Neural cell (in vitro differentiated cells): ENCODE measurements at regions not wholly inside any gene's neighbourhood (a gene's known extent, or its start where the extent isn't known, plus 50 kb on each side); places are given as distances from the start of the nearest gene placed in this dataset.

ENCODE experiments used
- H2AFZ ChIP-seq: fragments of 200-600, 300-800 bp; sonication (generic), shearing (Covaris generic); 2 replicates; pipeline ENCODE4 v1.6.0; 2014; ENCODE audit warnings: low read depth, mild to moderate bottlenecking, antibody characterized with exemption, low read length, moderate library complexity
- H3F3A ChIP-seq: fragments of 200-600 bp; shearing (Covaris generic); 2 replicates; pipeline ENCODE4 v1.6.1; 2016; ENCODE audit warnings: mild to moderate bottlenecking, moderate library complexity, mixed read lengths, antibody characterized with exemption, low read length; ENCODE audit not compliant: insufficient read depth, poor library complexity, severe bottlenecking
- H3K27ac ChIP-seq: fragments of 200-600, 300-800 bp; sonication (generic), shearing (Covaris generic); 2 replicates; pipeline ENCODE4 v1.5.1; 2014; ENCODE audit warnings: mild to moderate bottlenecking, low read length, moderate library complexity
- H3K27me3 ChIP-seq: fragments of 300-800, 200-600 bp; sonication (generic), shearing (Covaris generic); 2 replicates; pipeline ENCODE4 v1.6.0; 2014; ENCODE audit warnings: mild to moderate bottlenecking, low read depth, low read length, moderate library complexity; ENCODE audit not compliant: insufficient read depth
- H3K36me3 ChIP-seq: fragments of 300-800, 200-600 bp; sonication (generic), shearing (Covaris generic); 2 replicates; pipeline ENCODE4 v1.5.1; 2014; ENCODE audit warnings: mild to moderate bottlenecking, antibody characterized with exemption, low read length, moderate library complexity; ENCODE audit not compliant: insufficient read depth
- H3K4me2 ChIP-seq: fragments of 300-800, 200-600 bp; sonication (generic), shearing (Covaris generic); 2 replicates; pipeline ENCODE4 v1.6.0; 2014; ENCODE audit warnings: mild to moderate bottlenecking, low read length
- H3K4me3 ChIP-seq: fragments of 300-800, 200-600 bp; sonication (generic), shearing (Covaris generic); 2 replicates; pipeline ENCODE4 v1.5.1; 2014; ENCODE audit warnings: mild to moderate bottlenecking, low read length, moderate library complexity
- H3K79me2 ChIP-seq: fragments of 200-600 bp; shearing (Covaris generic); replicated peaks from 2 replicates; pipeline ENCODE4 v1.6.0; 2014; ENCODE audit warnings: mild to moderate bottlenecking, low read length, moderate library complexity; ENCODE audit not compliant: insufficient read depth
- H3K9ac ChIP-seq: fragments of 300-800, 200-600 bp; sonication (generic), shearing (Covaris generic); 2 replicates; pipeline ENCODE4 v1.6.1; 2016; ENCODE audit warnings: mild to moderate bottlenecking, low read length, mixed read lengths
- H3K9me2 ChIP-seq: fragments of 200-600 bp; shearing (Covaris generic); 2 replicates; pipeline ENCODE4 v1.6.1; 2016; ENCODE audit warnings: mild to moderate bottlenecking, low read length, mixed read lengths; ENCODE audit not compliant: insufficient read depth
- H3K9me3 ChIP-seq: fragments of 200-600, 300-800 bp; sonication (generic), shearing (Covaris generic); 2 replicates; pipeline ENCODE4 v1.6.1; 2016; ENCODE audit warnings: mild to moderate bottlenecking, mixed run types, low read length, moderate library complexity, mixed read lengths
- H4K20me1 ChIP-seq: fragments of 200-600 bp; shearing (Covaris generic); 2 replicates; pipeline ENCODE4 v1.6.1; 2016; ENCODE audit warnings: mild to moderate bottlenecking, mixed run types; ENCODE audit not compliant: insufficient read depth
- CTCF ChIP-seq: fragments of 450-650 bp; IDR thresholded peaks from 2 replicates; pipeline ENCODE4 v1.5.1; 2014; ENCODE audit warnings: antibody characterized with exemption, mild to moderate bottlenecking, moderate library complexity; ENCODE audit not compliant: poor library complexity, severe bottlenecking
- EP300 ChIP-seq: fragments of 450-650 bp; conservative IDR thresholded peaks from 2 replicates; pipeline ENCODE4 v1.6.1; 2014; ENCODE audit warnings: antibody characterized with exemption, mild to moderate bottlenecking, moderate library complexity; ENCODE audit not compliant: poor library complexity, severe bottlenecking
- EZH2 ChIP-seq: fragments of 200-600, 300-800 bp; shearing (Covaris generic), sonication (generic); IDR thresholded peaks from 2 replicates; pipeline ENCODE4 v1.6.1; 2014; ENCODE audit warnings: antibody characterized with exemption, low read length, borderline replicate concordance, mild to moderate bottlenecking; ENCODE audit not compliant: insufficient read depth, poor library complexity, severe bottlenecking
- MXI1 ChIP-seq: fragments of 450-650 bp; conservative IDR thresholded peaks from 2 replicates; pipeline ENCODE4 v1.6.1; 2014; ENCODE audit warnings: antibody characterized with exemption, mild to moderate bottlenecking; ENCODE audit not compliant: poor library complexity, severe bottlenecking
- POLR2AphosphoS5 ChIP-seq: IDR thresholded peaks from 2 replicates; pipeline ENCODE4 v1.6.1; 2012
- REST ChIP-seq: IDR thresholded peaks from 2 replicates; pipeline ENCODE4 v1.6.1; 2012; ENCODE audit warnings: borderline replicate concordance
- TAF1 ChIP-seq: IDR thresholded peaks from 2 replicates; pipeline ENCODE4 v1.6.1; 2012; ENCODE audit warnings: low read depth

GRCh38 chr6:148602136-148602535, 144.7 kb upstream of the UST start:
- Histone ChIP-seq H3F3A (no peaks in the 10 kb centered on the region), H3K36me3 (no peaks in the 10 kb centered on the region), H3K9me2 (no peaks in the 10 kb centered on the region), H3K4me3 (no peak overlapping the region), H3K4me2 (no peak overlapping the region), H3K79me2 (no peaks in the 10 kb centered on the region), H4K20me1 (no peaks in the 10 kb centered on the region), H3K9ac (no peak overlapping the region), H3K27ac (no peak overlapping the region), H3K9me3 (no peaks in the 10 kb centered on the region), H3K27me3 (no peaks in the 10 kb centered on the region), H2AFZ (no peak overlapping the region)
- no peak for TF ChIP-seq EP300
- no peak for TF ChIP-seq CTCF
- TF ChIP-seq EZH2, result no peak
- TF ChIP-seq MXI1, result no peak
- TF ChIP-seq TAF1, result no peak
- no peak for TF ChIP-seq POLR2AphosphoS5

- Histone ChIP-seq H3K36me3 (no peaks in the 10 kb centered on the region), H3K4me3 (no peak overlapping the region), H4K20me1 (no peaks in the 10 kb centered on the region), H3K9me2 (no peaks in the 10 kb centered on the region), H3K27ac (no peak overlapping the region), H3K9ac (no peak overlapping the region), H3K9me3 (no peaks in the 10 kb centered on the region), H3F3A (no peaks in the 10 kb centered on the region), H2AFZ (no peak overlapping the region), H3K27me3 (no peaks in the 10 kb centered on the region), H3K79me2 (no peaks in the 10 kb centered on the region), H3K4me2 (no peak overlapping the region)
- TF ChIP-seq CTCF (peak; percentile 24), REST (no peak)
Observed at GRCh38 chr6:148608199-148608951, 138.5 kb upstream of the UST start.
